Natural killer cell (primary cell): ENCODE measurements at regions not wholly inside any gene's neighbourhood (a gene's known extent, or its start where the extent isn't known, plus 50 kb on each side); places are given as distances from the start of the nearest gene placed in this dataset.
"Not testable (repeated sequence)": the region's sequence is repeated elsewhere in the genome, so short reads cannot be mapped to it uniquely, and the experiment has no call there.

Source experiments
- ATAC-seq, 3 donors: fragments of 150-1000 bp in 2 of 3; fragments of 200-7000 bp in 1 of 3; cut with Tn5 transposase; 1 replicate in 1 of 3; 2 replicates in 2 of 3; pipeline ENCODE4 v1.10.0; 2021; ENCODE audit warnings: mild to moderate bottlenecking in 2 of 3, moderate library complexity in 2 of 3
- DNase-seq, 2 donors: peaks; one replicate each; pipeline versions ENCODE4 v3.0.0 to v3.0.0-alpha.2; 2013 to 2021; ENCODE audit warnings: mixed read lengths in 1 of 2
- H3K27ac ChIP-seq: one replicate; pipeline ENCODE4 v1.5.1; 2013; ENCODE audit warnings: mild to moderate bottlenecking, low read length
- H3K27me3 ChIP-seq: one replicate; pipeline ENCODE4 v1.6.1; 2013; ENCODE audit warnings: low read length; ENCODE audit not compliant: control insufficient read depth, insufficient read depth
- H3K36me3 ChIP-seq: one replicate; pipeline ENCODE4 v1.6.1; 2013; ENCODE audit warnings: low read length; ENCODE audit not compliant: control insufficient read depth, insufficient read depth
- H3K4me1 ChIP-seq: one replicate; pipeline ENCODE4 v1.6.1; 2013; ENCODE audit warnings: low read length; ENCODE audit not compliant: control insufficient read depth, insufficient read depth
- H3K4me3 ChIP-seq: one replicate; pipeline ENCODE4 v1.5.1; 2013; ENCODE audit warnings: low read length
- H3K9me3 ChIP-seq: one replicate; pipeline ENCODE4 v1.6.1; 2013; ENCODE audit warnings: low read length; ENCODE audit not compliant: control insufficient read depth, insufficient read depth
- H3K27ac Mint-ChIP-seq, 2 donors: one replicate each; pipeline ENCODE4 v1.8.0; 2022; ENCODE audit warnings: mild to moderate bottlenecking in 2 of 2, mixed read lengths in 2 of 2, moderate library complexity in 1 of 2
- H3K27me3 Mint-ChIP-seq, 2 donors: one replicate each; pipeline ENCODE4 v1.8.0; 2022; ENCODE audit warnings: low read depth in 2 of 2, mixed read lengths in 2 of 2
- H3K36me3 Mint-ChIP-seq: one replicate; pipeline ENCODE4 v1.8.0; 2022; ENCODE audit warnings: mixed read lengths
- H3K4me1 Mint-ChIP-seq, 2 donors: one replicate each; pipeline ENCODE4 v1.8.0; 2022; ENCODE audit warnings: mixed read lengths in 2 of 2
- H3K4me3 Mint-ChIP-seq: one replicate; pipeline ENCODE4 v1.8.0; 2022; ENCODE audit warnings: mild to moderate bottlenecking, moderate library complexity, mixed read lengths
- H3K9me3 Mint-ChIP-seq, 2 donors: one replicate each; pipeline ENCODE4 v1.8.0; 2022; ENCODE audit warnings: mixed read lengths in 2 of 2
- WGBS: methylation state at CpG from one replicate; pipeline ENCODE4 v1.1.7; 2013; ENCODE audit warnings: missing lambda C conversion rate; ENCODE audit not compliant: insufficient coverage; 5-methylcytosine and 5-hydroxymethylcytosine counted together
- intact Hi-C: fragments of 100-400 bp; cut with micrococcal nuclease; formaldehyde crosslinking; loops from one replicate; pipeline ENCODE4 v1.14.2; 2022
- TF ChIP-seq, protein P1 (sequence below): fragments of 200-600 bp; IDR thresholded peaks from one replicate; pipeline ENCODE4 v1.8.0; 2022; ENCODE audit warnings: antibody characterized with exemption

DNA sequence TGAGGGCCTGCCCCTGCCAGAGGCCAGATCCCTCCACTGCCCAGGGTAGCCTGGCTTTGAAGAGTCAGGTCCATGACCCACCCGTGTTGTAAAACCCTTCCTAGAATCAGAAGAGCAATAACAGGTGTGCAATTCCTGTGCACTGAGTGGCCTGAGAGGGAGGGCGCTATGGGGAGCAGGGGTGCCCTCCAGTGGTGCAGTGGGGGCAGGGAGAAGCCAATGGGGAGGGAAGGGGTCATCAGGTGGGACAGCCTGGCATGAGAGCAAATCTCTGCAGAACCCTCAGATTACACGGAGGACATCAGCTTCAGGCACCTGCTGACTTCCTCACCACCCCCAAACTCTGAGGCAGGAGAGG, 72.9 kb upstream of the ZNF469 start:
- Histone ChIP-seq H3K36me3 (no peaks in the 10 kb centered on the region), H3K27ac (no peak overlapping the region), H3K9me3 (no peaks in the 10 kb centered on the region), H3K4me1 (no peaks in the 10 kb centered on the region), H3K4me3 (no peak overlapping the region), H3K27me3 (no peaks in the 10 kb centered on the region)
- Mint-ChIP-seq H3K27me3 (peaks cover 6 to 12% of the 10 kb centered on the region in 2 donors), H3K4me1 (no peaks in the 10 kb centered on the region), H3K27ac (no peak overlapping the region), H3K36me3 (no peaks in the 10 kb centered on the region), H3K4me3 (no peak overlapping the region), H3K9me3 (no peaks in the 10 kb centered on the region)
- ATAC-seq (no peak), DNase-seq (no peak)
- intact Hi-C loops: no loop called here
- TF ChIP-seq, protein P1, sequence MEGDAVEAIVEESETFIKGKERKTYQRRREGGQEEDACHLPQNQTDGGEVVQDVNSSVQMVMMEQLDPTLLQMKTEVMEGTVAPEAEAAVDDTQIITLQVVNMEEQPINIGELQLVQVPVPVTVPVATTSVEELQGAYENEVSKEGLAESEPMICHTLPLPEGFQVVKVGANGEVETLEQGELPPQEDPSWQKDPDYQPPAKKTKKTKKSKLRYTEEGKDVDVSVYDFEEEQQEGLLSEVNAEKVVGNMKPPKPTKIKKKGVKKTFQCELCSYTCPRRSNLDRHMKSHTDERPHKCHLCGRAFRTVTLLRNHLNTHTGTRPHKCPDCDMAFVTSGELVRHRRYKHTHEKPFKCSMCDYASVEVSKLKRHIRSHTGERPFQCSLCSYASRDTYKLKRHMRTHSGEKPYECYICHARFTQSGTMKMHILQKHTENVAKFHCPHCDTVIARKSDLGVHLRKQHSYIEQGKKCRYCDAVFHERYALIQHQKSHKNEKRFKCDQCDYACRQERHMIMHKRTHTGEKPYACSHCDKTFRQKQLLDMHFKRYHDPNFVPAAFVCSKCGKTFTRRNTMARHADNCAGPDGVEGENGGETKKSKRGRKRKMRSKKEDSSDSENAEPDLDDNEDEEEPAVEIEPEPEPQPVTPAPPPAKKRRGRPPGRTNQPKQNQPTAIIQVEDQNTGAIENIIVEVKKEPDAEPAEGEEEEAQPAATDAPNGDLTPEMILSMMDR: no peak
- 43% methylated on average over 3 of the region's 3 CpGs for WGBS

- ATAC-seq (no peak), DNase-seq (no peak)
- Mint-ChIP-seq H3K27me3 (peaks cover 6 to 12% of the 10 kb centered on the region in 2 donors), H3K9me3 (no peaks in the 10 kb centered on the region), H3K36me3 (no peaks in the 10 kb centered on the region), H3K27ac (no peak overlapping the region), H3K4me1 (no peaks in the 10 kb centered on the region), H3K4me3 (no peak overlapping the region)
- H3K27me3 ChIP-seq: no peaks in the 10 kb centered on the region
- H3K4me1 ChIP-seq: no peaks in the 10 kb centered on the region
- intact Hi-C loops: no loop called here
- TF ChIP-seq, protein P1: no peak
- H3K4me3 ChIP-seq: no peak overlapping the region
- H3K27ac ChIP-seq: no peak overlapping the region
- H3K36me3 ChIP-seq: no peaks in the 10 kb centered on the region
- 90% methylated on average over 14 of the region's 14 CpGs for WGBS
- H3K9me3 ChIP-seq: no peaks in the 10 kb centered on the region
Measured at GRCh38 chr16:88310796-88311605, 71.8 kb upstream of the ZNF469 start.

- DNase-seq, H3K27ac Mint-ChIP-seq, H3K4me3 Mint-ChIP-seq, H3K9me3 ChIP-seq, H3K4me1 Mint-ChIP-seq, H3K36me3 ChIP-seq, ATAC-seq, H3K4me3 ChIP-seq, H3K27me3 ChIP-seq, intact Hi-C loops, H3K27ac ChIP-seq, H3K9me3 Mint-ChIP-seq, H3K36me3 Mint-ChIP-seq, H3K4me1 ChIP-seq: not testable (repeated sequence)
- H3K27me3 Mint-ChIP-seq: peaks cover 6 to 12% of the 10 kb centered on the region in 2 donors
Measured at GRCh38 chr16:88311860-88312259, 70.9 kb upstream of the ZNF469 start.

GRCh38 chr16:88312732-88313131, 70.0 kb upstream of the ZNF469 start:
- no peak overlapping the region for H3K27ac ChIP-seq
- no peaks in the 10 kb centered on the region for H3K4me1 ChIP-seq
- H3K27me3 Mint-ChIP-seq: peaks cover 11 to 15% of the 10 kb centered on the region in 2 donors
- H3K36me3 ChIP-seq: no peaks in the 10 kb centered on the region
- 84% methylated on average over 10 of the region's 10 CpGs for WGBS
- ATAC-seq (no peak), DNase-seq (no peak)
- H3K27ac Mint-ChIP-seq: no peak overlapping the region
- H3K9me3 Mint-ChIP-seq: no peaks in the 10 kb centered on the region
- TF ChIP-seq, protein P1: no peak
- H3K4me3 ChIP-seq: no peak overlapping the region
- H3K36me3 Mint-ChIP-seq: no peaks in the 10 kb centered on the region
- H3K27me3 ChIP-seq: no peaks in the 10 kb centered on the region
- no peaks in the 10 kb centered on the region for H3K9me3 ChIP-seq
- intact Hi-C loops: no loop called here
- H3K4me3 Mint-ChIP-seq: no peak overlapping the region
- no peaks in the 10 kb centered on the region for H3K4me1 Mint-ChIP-seq
